ENCODE measurements at regions not wholly inside any gene's neighbourhood (a gene's known extent, or its start where the extent isn't known, plus 50 kb on each side); places are given as distances from the start of the nearest gene placed in this dataset.
"Not testable (repeated sequence)": the region's sequence is repeated elsewhere in the genome, so short reads cannot be mapped to it uniquely, and the experiment has no call there.

- TF ChIP-seq CTCF (IDR thresholded peaks at IDR 0.05) (no peak), POLR2A (IDR thresholded peaks at IDR 0.05) (no peak)
- Histone ChIP-seq H3K27me3 (no peaks in the 10 kb centered on the region), H3K27ac (no peak overlapping the region), H3K4me1 (no peaks in the 10 kb centered on the region), H3K9me3 (no peaks in the 10 kb centered on the region), H3K36me3 (no peaks in the 10 kb centered on the region), H3K4me3 (no peak overlapping the region)
- DNase-seq = no peak
Measured at GRCh38 chr11:23780231-23780630, 716.6 kb upstream of the LUZP2 start.

GRCh38 chr11:23781803-23782560 is 714.9 kb upstream of the LUZP2 start:
- no peaks in the 10 kb centered on the region for H3K9me3 ChIP-seq
- no peaks in the 10 kb centered on the region for H3K4me1 ChIP-seq
- H3K36me3 ChIP-seq = no peaks in the 10 kb centered on the region
- TF ChIP-seq POLR2A (IDR thresholded peaks at IDR 0.05) = no peak
- no peak for TF ChIP-seq CTCF (IDR thresholded peaks at IDR 0.05)
- H3K4me3 ChIP-seq = no peak overlapping the region
- no peak for DNase-seq
- H3K27ac ChIP-seq = no peak overlapping the region
- H3K27me3 ChIP-seq = no peaks in the 10 kb centered on the region

GRCh38 chr11:23786974-23787373 is 709.9 kb upstream of the LUZP2 start:
- H3K27me3 ChIP-seq, H3K4me1 ChIP-seq, DNase-seq, H3K4me3 ChIP-seq, H3K9me3 ChIP-seq, H3K27ac ChIP-seq, H3K36me3 ChIP-seq: not testable (repeated sequence)

- Histone ChIP-seq H3K27me3 (no peaks in the 10 kb centered on the region), H3K4me1 (no peaks in the 10 kb centered on the region), H3K9me3 (no peaks in the 10 kb centered on the region), H3K36me3 (no peaks in the 10 kb centered on the region), H3K27ac (no peak overlapping the region), H3K4me3 (no peak overlapping the region)
- no peak for DNase-seq
- TF ChIP-seq POLR2A (IDR thresholded peaks at IDR 0.05) (no peak), CTCF (IDR thresholded peaks at IDR 0.05) (no peak)
Measured at GRCh38 chr11:23789200-23789853, 707.5 kb upstream of the LUZP2 start.

GRCh38 chr11:23789938-23790371 is 706.9 kb upstream of the LUZP2 start:
- no peaks in the 10 kb centered on the region for H3K9me3 ChIP-seq
- no peaks in the 10 kb centered on the region for H3K4me1 ChIP-seq
- H3K27me3 ChIP-seq = no peaks in the 10 kb centered on the region
- H3K27ac ChIP-seq = peak overlapping the region in 1 of 4 donors; percentile 46
- peak in 1 of 3 donors; percentile 46 for DNase-seq
- TF ChIP-seq CTCF (IDR thresholded peaks at IDR 0.05) (no peak), POLR2A (IDR thresholded peaks at IDR 0.05) (no peak)
- no peak overlapping the region for H3K4me3 ChIP-seq
- no peaks in the 10 kb centered on the region for H3K36me3 ChIP-seq

GRCh38 chr11:23797624-23798419 is 699.0 kb upstream of the LUZP2 start:
- Histone ChIP-seq H3K4me1 (no peaks in the 10 kb centered on the region), H3K4me3 (no peak overlapping the region), H3K27me3 (no peaks in the 10 kb centered on the region), H3K27ac (no peak overlapping the region), H3K9me3 (no peaks in the 10 kb centered on the region), H3K36me3 (no peaks in the 10 kb centered on the region)
- TF ChIP-seq POLR2A (IDR thresholded peaks at IDR 0.05) = no peak
- TF ChIP-seq CTCF (IDR thresholded peaks at IDR 0.05) = no peak
- no peak for DNase-seq
